ENCODE measurements at regions not wholly inside any gene's neighbourhood (a gene's known extent, or its start where the extent isn't known, plus 50 kb on each side); places are given as distances from the start of the nearest gene placed in this dataset.
"Not testable (repeated sequence)": the region's sequence is repeated elsewhere in the genome, so short reads cannot be mapped to it uniquely, and the experiment has no call there.

GRCh38 chr7:69211336-69211735 is 386.9 kb upstream of the AUTS2 start:
- DNase-seq, result no peak
- H3K4me1 Mint-ChIP-seq (ENCODE audit: low read depth), result no peaks in the 10 kb centered on the region
- H3K9me3 Mint-ChIP-seq, result no peaks in the 10 kb centered on the region
- no peaks in the 10 kb centered on the region for H3K36me3 Mint-ChIP-seq (ENCODE audit: low read depth)
- intact Hi-C loops (cut with micrococcal nuclease), result no loop called here
- H3K27ac Mint-ChIP-seq, result no peak overlapping the region
- CTCF ChIA-PET, result no interaction called here
- no peak overlapping the region for H3K4me3 Mint-ChIP-seq
- no peaks in the 10 kb centered on the region for H3K27me3 Mint-ChIP-seq (ENCODE audit: low read depth)

GRCh38 chr7:69211739-69212138 is 386.5 kb upstream of the AUTS2 start:
- intact Hi-C loops (cut with micrococcal nuclease), result no loop called here
- Mint-ChIP-seq H3K27ac (no peak overlapping the region), H3K9me3 (no peaks in the 10 kb centered on the region), H3K27me3 (ENCODE audit: low read depth) (no peaks in the 10 kb centered on the region), H3K4me3 (no peak overlapping the region), H3K36me3 (ENCODE audit: low read depth) (no peaks in the 10 kb centered on the region), H3K4me1 (ENCODE audit: low read depth) (no peaks in the 10 kb centered on the region)
- CTCF ChIA-PET, result no interaction called here
- DNase-seq, result no peak

- no peaks in the 10 kb centered on the region for H3K9me3 Mint-ChIP-seq
- CTCF ChIA-PET, result no interaction called here
- DNase-seq, result no peak
Observed at GRCh38 chr7:69213878-69214277, 384.4 kb upstream of the AUTS2 start.

GRCh38 chr7:69215516-69215915 is 382.8 kb upstream of the AUTS2 start:
- H3K27me3 Mint-ChIP-seq (ENCODE audit: low read depth); intact Hi-C loops (cut with micrococcal nuclease); H3K9me3 Mint-ChIP-seq; H3K27ac Mint-ChIP-seq; H3K4me1 Mint-ChIP-seq (ENCODE audit: low read depth); DNase-seq; H3K36me3 Mint-ChIP-seq (ENCODE audit: low read depth); H3K4me3 Mint-ChIP-seq: not testable (repeated sequence)
- CTCF ChIA-PET, result interaction anchor here (0.7 kb wide), 1 partner anchor 156 kb away, joined by 3 read pairs; no protein-coding TSS in a partner anchor

More at GRCh38 chr7:69213878-69214277, 384.4 kb upstream of the AUTS2 start:
- Mint-ChIP-seq H3K36me3 (ENCODE audit: low read depth) (no peaks in the 10 kb centered on the region), H3K4me1 (ENCODE audit: low read depth) (no peaks in the 10 kb centered on the region), H3K27me3 (ENCODE audit: low read depth) (no peaks in the 10 kb centered on the region), H3K4me3 (no peak overlapping the region), H3K27ac (no peak overlapping the region)
- intact Hi-C loops (cut with micrococcal nuclease), result no loop called here

GRCh38 chr7:69217516-69218350 is 380.5 kb upstream of the AUTS2 start:
- Mint-ChIP-seq H3K4me3 (no peak overlapping the region), H3K4me1 (ENCODE audit: low read depth) (no peaks in the 10 kb centered on the region), H3K9me3 (peaks cover 6% of the 10 kb centered on the region), H3K36me3 (ENCODE audit: low read depth) (no peaks in the 10 kb centered on the region), H3K27ac (no peak overlapping the region), H3K27me3 (ENCODE audit: low read depth) (peaks cover 2% of the 10 kb centered on the region)
- CTCF ChIA-PET, result no interaction called here
- intact Hi-C loops (cut with micrococcal nuclease), result no loop called here
- DNase-seq, result no peak

- H3K36me3 Mint-ChIP-seq (ENCODE audit: low read depth), result no peaks in the 10 kb centered on the region
- peaks cover 2% of the 10 kb centered on the region for H3K27me3 Mint-ChIP-seq (ENCODE audit: low read depth)
- H3K9me3 Mint-ChIP-seq, result peaks cover 6% of the 10 kb centered on the region
- DNase-seq, result no peak
- no peaks in the 10 kb centered on the region for H3K4me1 Mint-ChIP-seq (ENCODE audit: low read depth)
- intact Hi-C loops (cut with micrococcal nuclease), result no loop called here
- CTCF ChIA-PET, result no interaction called here
- H3K4me3 Mint-ChIP-seq, result no peak overlapping the region
- no peak overlapping the region for H3K27ac Mint-ChIP-seq
Observed at GRCh38 chr7:69218576-69218975, 379.7 kb upstream of the AUTS2 start.

GRCh38 chr7:69219381-69219780 is 378.9 kb upstream of the AUTS2 start:
- H3K4me3 Mint-ChIP-seq, result no peak overlapping the region
- peaks cover 6% of the 10 kb centered on the region for H3K9me3 Mint-ChIP-seq
- H3K4me1 Mint-ChIP-seq (ENCODE audit: low read depth), result no peaks in the 10 kb centered on the region
- peaks cover 2% of the 10 kb centered on the region for H3K27me3 Mint-ChIP-seq (ENCODE audit: low read depth)
- H3K36me3 Mint-ChIP-seq (ENCODE audit: low read depth), result no peaks in the 10 kb centered on the region
- no peak for DNase-seq
- no peak overlapping the region for H3K27ac Mint-ChIP-seq
- CTCF ChIA-PET, result no interaction called here
- intact Hi-C loops (cut with micrococcal nuclease), result no loop called here

- H3K36me3 Mint-ChIP-seq (ENCODE audit: low read depth), result no peaks in the 10 kb centered on the region
Observed at GRCh38 chr7:69225259-69225943, 372.9 kb upstream of the AUTS2 start.

GRCh38 chr7:69228212-69228811 is 370.0 kb upstream of the AUTS2 start:
- Mint-ChIP-seq H3K9me3 (peaks cover 1% of the 10 kb centered on the region), H3K27ac (no peak overlapping the region), H3K4me1 (ENCODE audit: low read depth) (no peaks in the 10 kb centered on the region), H3K4me3 (no peak overlapping the region), H3K36me3 (ENCODE audit: low read depth) (no peaks in the 10 kb centered on the region), H3K27me3 (ENCODE audit: low read depth) (peaks cover 7% of the 10 kb centered on the region)
- intact Hi-C loops (cut with micrococcal nuclease), result no loop called here
- CTCF ChIA-PET, result no interaction called here
- DNase-seq, result no peak

More at GRCh38 chr7:69225259-69225943, 372.9 kb upstream of the AUTS2 start:
- H3K4me1 Mint-ChIP-seq (ENCODE audit: low read depth), result no peaks in the 10 kb centered on the region
- no peak overlapping the region for H3K4me3 Mint-ChIP-seq
- intact Hi-C loops (cut with micrococcal nuclease), result no loop called here
- peaks cover 3% of the 10 kb centered on the region for H3K27me3 Mint-ChIP-seq (ENCODE audit: low read depth)
- H3K9me3 Mint-ChIP-seq, result peaks cover 2% of the 10 kb centered on the region
- CTCF ChIA-PET, result no interaction called here
- H3K27ac Mint-ChIP-seq, result no peak overlapping the region
- DNase-seq, result no peak

GRCh38 chr7:69232445-69233376 is 365.6 kb upstream of the AUTS2 start:
- intact Hi-C loops (cut with micrococcal nuclease), result no loop called here
- Mint-ChIP-seq H3K27me3 (ENCODE audit: low read depth) (peaks cover 5% of the 10 kb centered on the region), H3K27ac (no peak overlapping the region), H3K4me3 (no peak overlapping the region), H3K4me1 (ENCODE audit: low read depth) (no peaks in the 10 kb centered on the region), H3K9me3 (no peaks in the 10 kb centered on the region), H3K36me3 (ENCODE audit: low read depth) (no peaks in the 10 kb centered on the region)
- CTCF ChIA-PET, result no interaction called here
- no peak for DNase-seq

- DNase-seq, result no peak
- Mint-ChIP-seq H3K36me3 (ENCODE audit: low read depth) (no peaks in the 10 kb centered on the region), H3K27me3 (ENCODE audit: low read depth) (peaks cover 5% of the 10 kb centered on the region), H3K4me1 (ENCODE audit: low read depth) (no peaks in the 10 kb centered on the region), H3K4me3 (no peak overlapping the region), H3K9me3 (peaks cover 6% of the 10 kb centered on the region), H3K27ac (no peak overlapping the region)
- CTCF ChIA-PET, result no interaction called here
- intact Hi-C loops (cut with micrococcal nuclease), result no loop called here
Observed at GRCh38 chr7:69237541-69237940, 360.7 kb upstream of the AUTS2 start.

GRCh38 chr7:69243016-69243415 is 355.3 kb upstream of the AUTS2 start:
- no peak for DNase-seq
- no peaks in the 10 kb centered on the region for H3K36me3 Mint-ChIP-seq (ENCODE audit: low read depth)
- no peaks in the 10 kb centered on the region for H3K4me1 Mint-ChIP-seq (ENCODE audit: low read depth)
- H3K27me3 Mint-ChIP-seq (ENCODE audit: low read depth), result no peaks in the 10 kb centered on the region
- intact Hi-C loops (cut with micrococcal nuclease), result no loop called here
- no peak overlapping the region for H3K4me3 Mint-ChIP-seq
- H3K27ac Mint-ChIP-seq, result no peak overlapping the region
- CTCF ChIA-PET, result no interaction called here
- peaks cover 6% of the 10 kb centered on the region for H3K9me3 Mint-ChIP-seq

All from activated naive CD4-positive, alpha-beta T cell treated with anti-CD3 and anti-CD28 coated beads for 36 hours (primary cell).